ENCODE measurements at regions not wholly inside any gene's neighbourhood (a gene's known extent, or its start where the extent isn't known, plus 50 kb on each side); places are given as distances from the start of the nearest gene placed in this dataset.
"Not testable (repeated sequence)": the region's sequence is repeated elsewhere in the genome, so short reads cannot be mapped to it uniquely, and the experiment has no call there.

DNA sequence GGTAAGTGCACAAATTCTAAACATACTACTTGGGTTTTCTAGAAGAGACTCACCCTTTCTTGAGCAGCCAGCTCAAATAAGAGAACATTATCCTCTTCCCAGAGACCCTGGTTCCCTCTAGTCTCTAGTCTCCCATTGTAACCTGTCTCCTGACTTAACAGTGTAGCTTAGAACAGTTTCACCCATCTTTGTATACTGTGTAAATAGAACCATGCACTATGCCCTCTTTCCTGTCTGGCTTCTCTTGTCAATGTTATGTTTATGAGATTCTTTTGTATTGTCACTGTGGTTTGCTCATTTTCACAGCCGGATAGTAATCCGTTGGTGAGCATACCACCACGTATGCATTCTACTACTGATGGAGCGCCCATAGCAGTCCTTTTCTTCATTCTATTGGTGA, 227.4 kb upstream of the PLPP4 start:
- H3K4me3 ChIP-seq (ENCODE audit: control insufficient read depth, low read depth, low read length), result no peak overlapping the region
- DNase-seq (ENCODE audit: low read depth), result no peak
- TF ChIP-seq, protein P1, sequence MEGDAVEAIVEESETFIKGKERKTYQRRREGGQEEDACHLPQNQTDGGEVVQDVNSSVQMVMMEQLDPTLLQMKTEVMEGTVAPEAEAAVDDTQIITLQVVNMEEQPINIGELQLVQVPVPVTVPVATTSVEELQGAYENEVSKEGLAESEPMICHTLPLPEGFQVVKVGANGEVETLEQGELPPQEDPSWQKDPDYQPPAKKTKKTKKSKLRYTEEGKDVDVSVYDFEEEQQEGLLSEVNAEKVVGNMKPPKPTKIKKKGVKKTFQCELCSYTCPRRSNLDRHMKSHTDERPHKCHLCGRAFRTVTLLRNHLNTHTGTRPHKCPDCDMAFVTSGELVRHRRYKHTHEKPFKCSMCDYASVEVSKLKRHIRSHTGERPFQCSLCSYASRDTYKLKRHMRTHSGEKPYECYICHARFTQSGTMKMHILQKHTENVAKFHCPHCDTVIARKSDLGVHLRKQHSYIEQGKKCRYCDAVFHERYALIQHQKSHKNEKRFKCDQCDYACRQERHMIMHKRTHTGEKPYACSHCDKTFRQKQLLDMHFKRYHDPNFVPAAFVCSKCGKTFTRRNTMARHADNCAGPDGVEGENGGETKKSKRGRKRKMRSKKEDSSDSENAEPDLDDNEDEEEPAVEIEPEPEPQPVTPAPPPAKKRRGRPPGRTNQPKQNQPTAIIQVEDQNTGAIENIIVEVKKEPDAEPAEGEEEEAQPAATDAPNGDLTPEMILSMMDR (conservative IDR thresholded peaks at IDR 0.05; ENCODE audit: control insufficient read depth, insufficient read depth, low read depth, low read length), result no peak

DNA sequence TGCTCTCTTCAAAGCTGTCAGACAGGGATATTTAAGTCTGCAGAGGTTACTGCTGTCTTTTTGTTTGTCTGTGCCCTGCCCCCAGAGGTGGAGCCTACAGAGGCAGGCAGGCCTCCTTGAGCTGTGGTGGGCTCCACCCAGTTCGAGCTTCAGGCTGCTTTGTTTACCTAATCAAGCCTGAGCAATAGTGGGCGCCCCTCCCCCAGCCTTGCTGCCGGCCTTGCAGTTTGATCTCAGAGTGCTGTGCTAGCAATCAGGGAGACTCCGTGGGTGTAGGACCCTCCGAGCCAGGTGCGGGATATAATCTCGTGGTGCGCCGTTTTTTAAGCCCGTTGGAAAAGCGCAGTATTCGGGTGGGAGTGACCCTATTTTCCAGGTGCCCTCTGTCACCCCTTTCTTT, 217.3 kb upstream of the PLPP4 start:
- H3K4me3 ChIP-seq (ENCODE audit: control insufficient read depth, low read depth, low read length); DNase-seq (ENCODE audit: low read depth): not testable (repeated sequence)

DNA sequence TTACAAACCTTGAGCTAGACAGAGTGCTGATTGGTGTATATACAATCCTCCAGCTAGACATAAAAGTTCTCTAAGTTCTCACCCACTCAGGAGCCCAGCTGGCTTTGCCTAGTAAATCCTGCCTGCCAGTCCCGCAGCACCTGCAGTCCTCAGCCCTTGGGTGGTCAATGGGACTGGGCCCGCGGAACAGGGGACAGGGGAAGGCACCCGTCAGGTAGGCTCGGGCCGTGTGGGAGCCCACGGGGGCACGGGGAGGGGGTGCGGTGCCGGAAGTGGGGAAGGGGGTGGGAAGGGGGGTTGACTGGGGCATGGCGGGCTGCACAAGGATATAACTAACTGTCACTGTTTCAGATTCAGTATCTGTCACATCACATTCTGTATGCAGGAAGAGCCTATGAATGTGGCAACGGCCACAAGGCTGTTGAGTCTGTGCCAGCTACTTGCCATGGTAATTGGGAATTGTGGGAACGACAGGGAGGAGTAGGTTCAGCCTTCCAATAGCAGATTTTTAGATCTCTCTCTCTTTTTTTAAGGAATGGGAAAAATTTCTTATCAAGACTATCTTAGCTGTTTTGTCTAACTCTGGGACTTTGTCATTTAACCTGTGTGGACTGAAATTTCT, 205.1 kb upstream of the PLPP4 start:
- no peak for DNase-seq (ENCODE audit: low read depth)
- no peak overlapping the region for H3K4me3 ChIP-seq (ENCODE audit: control insufficient read depth, low read depth, low read length)
- TF ChIP-seq, protein P1 (conservative IDR thresholded peaks at IDR 0.05; ENCODE audit: control insufficient read depth, insufficient read depth, low read depth, low read length), result no peak

DNA sequence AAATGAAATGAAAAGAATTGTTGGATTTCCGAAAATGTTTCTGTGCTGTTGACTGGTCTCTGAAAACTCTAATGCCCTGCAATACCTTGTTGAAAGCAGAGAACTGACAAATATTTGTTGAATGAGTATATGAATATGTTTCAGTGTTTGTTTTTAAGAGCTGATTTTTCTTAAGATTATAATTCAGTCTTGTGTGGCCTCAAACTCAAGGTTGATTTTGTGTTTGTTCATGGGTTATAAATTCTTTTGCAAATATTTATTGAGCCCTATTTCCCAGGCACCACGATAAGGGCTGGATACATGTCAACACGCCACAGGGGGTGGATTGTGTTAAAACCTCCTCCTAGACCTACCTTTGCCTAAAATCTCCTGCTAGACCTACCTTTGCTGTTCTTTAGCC, 203.9 kb upstream of the PLPP4 start:
- TF ChIP-seq, protein P1 (conservative IDR thresholded peaks at IDR 0.05; ENCODE audit: control insufficient read depth, insufficient read depth, low read depth, low read length), result no peak
- H3K4me3 ChIP-seq (ENCODE audit: control insufficient read depth, low read depth, low read length), result no peak overlapping the region
- DNase-seq (ENCODE audit: low read depth), result no peak

DNA sequence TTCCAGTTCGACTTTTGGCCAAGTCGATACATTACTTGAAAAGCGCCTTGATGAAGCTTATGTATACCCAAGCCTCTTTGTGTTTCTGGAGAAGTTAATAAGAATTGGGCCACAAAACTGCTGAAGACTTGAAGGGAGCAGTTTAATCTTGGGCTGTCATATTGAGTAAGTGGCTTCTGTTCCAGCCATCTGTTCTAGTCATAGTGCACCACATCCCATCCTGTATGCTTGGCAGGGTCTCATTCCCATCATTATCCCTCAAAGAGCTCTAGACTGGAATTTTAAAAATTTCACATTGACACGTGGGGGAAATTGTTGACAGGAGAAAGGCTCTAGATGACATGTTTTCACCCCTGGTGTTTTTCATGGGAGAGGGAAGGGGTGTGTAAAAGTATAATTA, 196.6 kb upstream of the PLPP4 start:
- H3K4me3 ChIP-seq (ENCODE audit: control insufficient read depth, low read depth, low read length), result no peak overlapping the region
- TF ChIP-seq, protein P1 (conservative IDR thresholded peaks at IDR 0.05; ENCODE audit: control insufficient read depth, insufficient read depth, low read depth, low read length), result no peak
- no peak for DNase-seq (ENCODE audit: low read depth)

DNA sequence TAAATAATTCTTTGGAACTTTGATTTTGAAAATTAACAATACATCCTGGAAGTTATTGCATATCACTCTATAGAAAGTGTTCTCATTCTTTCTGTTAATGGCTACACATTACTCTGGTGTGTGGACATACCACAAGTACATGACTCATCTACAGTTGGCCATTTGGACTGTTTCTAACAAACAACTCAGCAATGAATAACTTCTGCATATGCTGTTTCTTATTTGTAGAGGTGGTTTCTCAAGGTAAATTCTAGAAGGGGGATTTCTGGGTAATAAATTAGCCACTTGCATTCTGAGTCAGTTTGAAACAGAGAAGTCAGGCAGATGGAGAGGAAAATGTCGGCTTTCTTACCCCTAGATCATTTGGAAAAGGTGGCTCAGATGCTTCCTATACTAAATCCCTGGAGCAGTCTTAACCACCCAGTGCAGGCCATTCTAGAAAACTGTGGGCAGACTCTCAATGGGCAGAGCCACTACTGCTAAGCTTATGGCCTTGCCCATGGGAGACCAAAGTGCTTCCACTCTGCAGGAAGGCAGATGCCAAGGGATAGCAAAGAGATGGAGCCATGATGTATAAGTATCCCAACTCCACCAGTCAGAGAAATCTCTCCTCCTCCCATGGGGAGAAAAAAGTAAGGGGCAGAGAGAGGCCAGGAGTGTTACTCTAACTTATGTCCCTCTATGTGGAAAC, 194.0 kb upstream of the PLPP4 start:
- H3K4me3 ChIP-seq (ENCODE audit: control insufficient read depth, low read depth, low read length), result no peak overlapping the region
- TF ChIP-seq, protein P1 (conservative IDR thresholded peaks at IDR 0.05; ENCODE audit: control insufficient read depth, insufficient read depth, low read depth, low read length), result no peak
- DNase-seq (ENCODE audit: low read depth), result no peak

DNA sequence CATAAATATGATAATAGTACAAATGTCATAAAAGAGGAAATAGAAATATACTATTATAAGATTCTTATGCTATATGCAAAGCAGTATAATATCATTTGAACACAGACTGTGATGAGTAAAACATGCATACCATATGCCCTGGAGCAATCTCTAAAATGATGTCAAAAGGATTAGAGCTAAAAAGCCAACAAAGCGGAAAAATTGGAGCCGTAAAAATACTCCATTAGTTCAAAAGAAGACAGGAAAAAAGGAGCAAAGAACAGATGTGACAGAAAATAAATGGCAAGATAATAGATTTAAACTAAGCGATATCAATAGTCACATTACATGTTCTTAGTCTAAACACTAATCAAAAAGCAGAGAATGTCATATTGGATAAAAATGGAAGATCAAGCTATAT, 191.0 kb upstream of the PLPP4 start:
- TF ChIP-seq, protein P1 (conservative IDR thresholded peaks at IDR 0.05; ENCODE audit: control insufficient read depth, insufficient read depth, low read depth, low read length), result no peak
- H3K4me3 ChIP-seq (ENCODE audit: control insufficient read depth, low read depth, low read length), result no peak overlapping the region
- no peak for DNase-seq (ENCODE audit: low read depth)

Measured in fibroblast of mammary gland (primary cell).